ENCODE measurements at regions not wholly inside any gene's neighbourhood (a gene's known extent, or its start where the extent isn't known, plus 50 kb on each side); places are given as distances from the start of the nearest gene placed in this dataset.

DNA sequence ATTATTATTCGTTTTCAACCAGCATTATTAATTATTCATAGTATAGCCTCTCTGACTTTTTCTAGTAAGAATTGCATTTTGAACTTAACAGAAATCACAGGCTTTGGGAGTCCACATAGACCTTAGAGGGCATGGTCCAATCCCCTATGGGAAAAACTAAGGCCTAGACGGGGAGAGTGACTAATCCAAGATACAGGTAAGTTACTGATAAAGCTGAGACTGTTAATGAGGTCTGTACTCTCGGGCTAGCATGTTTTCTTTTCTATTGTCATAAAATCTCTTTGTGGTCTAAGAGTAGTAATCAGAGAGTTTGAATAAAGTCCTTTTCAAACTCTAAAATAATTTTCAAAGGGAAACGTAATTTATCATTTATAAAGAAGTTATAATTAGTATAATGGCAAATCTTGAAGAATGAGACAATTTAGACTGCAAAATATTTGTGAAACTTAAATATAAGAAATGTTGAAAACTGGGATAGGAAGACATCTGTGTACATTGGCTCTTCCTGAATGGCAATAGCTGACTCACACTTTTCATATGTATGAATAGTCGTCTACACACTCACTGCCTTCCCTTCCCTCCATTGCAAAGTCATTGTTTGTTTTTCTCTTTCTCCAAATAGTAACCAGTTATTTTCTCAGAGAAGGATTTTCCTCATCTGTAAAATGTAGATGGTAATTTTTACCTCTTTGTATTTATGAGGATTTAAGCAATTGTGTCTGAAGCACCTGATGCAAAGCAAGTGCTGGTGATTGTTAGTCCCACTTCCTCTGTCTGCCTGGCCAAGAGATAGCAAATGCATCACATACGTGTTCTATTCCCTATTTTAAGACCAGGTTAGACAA is 207.9 kb upstream of the CD180 start:
- DNase-seq (ENCODE audit: low read depth, low spot score) (peak; percentile 90), FAIRE-seq (peak; percentile 87)
- Histone ChIP-seq H2AFZ (ENCODE audit: low read depth, low read length) (peak overlapping the region; percentile 96), H3K9ac (replicated peaks; ENCODE audit: extremely low read depth, insufficient read depth, low read length) (peak overlapping the region; percentile 85), H3K9me3 (replicated peaks; ENCODE audit: control insufficient read depth, insufficient read depth, low read length) (no peaks in the 10 kb centered on the region), H3K27ac (ENCODE audit: insufficient read depth, low read depth, low read length) (peak overlapping the region; percentile 100), H3K36me3 (ENCODE audit: control insufficient read depth in 2 of 2, extremely low read depth in 1 of 2, insufficient read depth in 2 of 2, low read length in 2 of 2) (no peaks in the 10 kb centered on the region), H3K79me2 (ENCODE audit: control insufficient read depth, insufficient read depth, low read length) (no peaks in the 10 kb centered on the region), H3K4me2 (ENCODE audit: insufficient read depth, low read length) (peak overlapping the region; percentile 90), H3K4me3 (replicated peaks in 1 of 3; ENCODE audit: insufficient read depth in 1 of 3, low read depth in 1 of 3, low read length in 3 of 3) (no peak overlapping the region), H3K9me1 (replicated peaks; ENCODE audit: control insufficient read depth, extremely low read depth, insufficient read depth, low read length) (no peaks in the 10 kb centered on the region), H3K4me1 (ENCODE audit: control insufficient read depth, extremely low read depth, insufficient read depth, low read length) (peaks cover 35% of the 10 kb centered on the region), H4K20me1 (replicated peaks; ENCODE audit: control insufficient read depth, extremely low read depth, insufficient read depth, low read length) (no peaks in the 10 kb centered on the region), H3K27me3 (ENCODE audit: control insufficient read depth in 2 of 2, insufficient read depth in 2 of 2, low read length in 2 of 2) (no peaks in the 10 kb centered on the region)
- TF ChIP-seq JUN (IDR thresholded peaks at IDR 0.05; ENCODE audit: borderline replicate concordance, insufficient read depth, insufficient read length, low read depth) (peak; percentile 83), POLR2AphosphoS5 (IDR thresholded peaks at IDR 0.05; ENCODE audit: insufficient read depth, low read depth, low read length) (peak; percentile 61), MYC (IDR thresholded peaks at IDR 0.05; ENCODE audit: low read depth, low read length) (no peak), EZH2 (IDR thresholded peaks at IDR 0.05; ENCODE audit: borderline replicate concordance, low read depth, low read length, severe bottlenecking) (no peak), POLR2A (IDR thresholded peaks at IDR 0.05; ENCODE audit: low read depth, low read length) (no peak), MAX (IDR thresholded peaks at IDR 0.05; ENCODE audit: insufficient read depth, insufficient read length) (no peak), GATA2 (IDR thresholded peaks at IDR 0.05; ENCODE audit: insufficient read depth, insufficient read length, low read depth, low read length) (peak; percentile 39), CTCF (IDR thresholded peaks at IDR 0.05; ENCODE audit: extremely low read depth in 1 of 2, insufficient read depth in 1 of 2, low read depth in 1 of 2, low read length in 2 of 2) (no peak), FOS (IDR thresholded peaks at IDR 0.05; ENCODE audit: borderline replicate concordance, insufficient read depth, low read length) (peak; percentile 88)
- dilution Hi-C loops (cut with MboI; ENCODE audit: extremely low pct_ligation_motif_present, low sequenced_read_pairs) (no loop called here), intact Hi-C loops (cut with micrococcal nuclease) (loop anchor here (1.0 to 5.0 kb wide), 4 partner anchors 9 to 848 kb away; no protein-coding TSS in a partner anchor)
- BruUV-seq (replicated peaks), result TSS peak; percentile 82
- POLR2A ChIA-PET, result no interaction called here
- CTCF ChIA-PET, result interaction anchor here (0.6 to 2.4 kb wide), 4 partner anchors 9 to 1591 kb away, joined by 3 to 11 read pairs (median 4); no protein-coding TSS in a partner anchor

Data from endothelial cell of umbilical vein (primary cell).